Tibial artery (tissue), 4 donors: ENCODE measurements at regions not wholly inside any gene's neighbourhood (a gene's known extent, or its start where the extent isn't known, plus 50 kb on each side); places are given as distances from the start of the nearest gene placed in this dataset.

Experiments
- DNase-seq, 2 donors: peaks; one replicate each; pipeline ENCODE4 v3.0.0-alpha.2; 2019
- H3K27ac ChIP-seq, 2 donors: fragments of 200-600 bp; sonication (generic) in 1 of 2; 1 replicate in 1 of 2; 2 replicates in 1 of 2; pipeline ENCODE4 v1.5.1; 2018 to 2019; ENCODE audit warnings: mild to moderate bottlenecking in 1 of 2
- H3K27me3 ChIP-seq, 2 donors: fragments of 200-600 bp; sonication (generic) in 1 of 2; one replicate each; pipeline versions ENCODE4 v1.5.1 to v1.6.0; 2016 to 2019
- H3K36me3 ChIP-seq, 3 donors: fragments of 200-600 bp; sonication (generic) in 2 of 3; one replicate each; pipeline ENCODE4 v1.5.1; 2016 to 2019; ENCODE audit warnings: mild to moderate bottlenecking in 2 of 3
- H3K4me1 ChIP-seq, 4 donors: fragments of 200-600 bp; sonication (generic) in 2 of 4; 1 replicate in 3 of 4; 2 replicates in 1 of 4; pipeline ENCODE4 v1.5.1; 2016 to 2019
- H3K4me3 ChIP-seq, 2 donors: fragments of 200-600 bp; sonication (generic) in 1 of 2; 1 replicate in 1 of 2; 2 replicates in 1 of 2; pipeline ENCODE4 v1.5.1; 2018 to 2019; ENCODE audit warnings: mild to moderate bottlenecking in 2 of 2
- H3K9me3 ChIP-seq, 3 donors: fragments of 200-600 bp; sonication (generic) in 1 of 3; one replicate each; pipeline ENCODE4 v1.5.1; 2016 to 2019
- intact Hi-C: fragments of 100-400 bp; cut with DNase I; formaldehyde crosslinking; loops from one replicate; pipeline ENCODE4 v1.15.0; 2023; ENCODE audit warnings: low total_unique reads
- TF ChIP-seq, protein P1 (sequence below), 2 experiments: fragments of 200-600 bp in 1 of 2; fragments of 450-650 bp in 1 of 2; IDR thresholded peaks; one replicate each; pipeline ENCODE4 v1.5.1; 2017 to 2019; ENCODE audit warnings: antibody characterized with exemption in 2 of 2, mild to moderate bottlenecking in 1 of 2, moderate library complexity in 1 of 2

DNA sequence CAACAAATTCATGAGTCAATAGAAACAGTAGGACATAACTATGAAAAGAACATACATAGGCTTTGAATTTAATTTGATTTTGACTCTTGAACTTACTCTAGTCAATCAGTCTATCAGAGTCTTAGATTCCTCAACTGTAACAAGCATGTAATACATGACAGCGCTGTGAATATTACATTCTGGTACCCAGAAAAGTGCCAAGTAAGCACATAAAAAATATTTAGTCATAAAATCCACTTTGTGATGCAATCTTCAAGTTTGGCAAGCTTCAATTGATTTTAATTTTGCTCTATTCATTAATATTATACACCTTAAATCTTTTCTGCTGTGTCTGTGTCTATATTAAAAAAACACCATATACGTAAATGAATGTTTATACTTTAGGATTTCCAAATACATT, 483.3 kb downstream of the PRR32 start:
- Histone ChIP-seq H3K9me3 (no peaks in the 10 kb centered on the region), H3K27me3 (no peaks in the 10 kb centered on the region), H3K4me3 (no peak overlapping the region), H3K36me3 (no peaks in the 10 kb centered on the region), H3K27ac (no peak overlapping the region), H3K4me1 (no peaks in the 10 kb centered on the region)
- intact Hi-C loops = no loop called here
- no peak for DNase-seq
- TF ChIP-seq, protein P1, sequence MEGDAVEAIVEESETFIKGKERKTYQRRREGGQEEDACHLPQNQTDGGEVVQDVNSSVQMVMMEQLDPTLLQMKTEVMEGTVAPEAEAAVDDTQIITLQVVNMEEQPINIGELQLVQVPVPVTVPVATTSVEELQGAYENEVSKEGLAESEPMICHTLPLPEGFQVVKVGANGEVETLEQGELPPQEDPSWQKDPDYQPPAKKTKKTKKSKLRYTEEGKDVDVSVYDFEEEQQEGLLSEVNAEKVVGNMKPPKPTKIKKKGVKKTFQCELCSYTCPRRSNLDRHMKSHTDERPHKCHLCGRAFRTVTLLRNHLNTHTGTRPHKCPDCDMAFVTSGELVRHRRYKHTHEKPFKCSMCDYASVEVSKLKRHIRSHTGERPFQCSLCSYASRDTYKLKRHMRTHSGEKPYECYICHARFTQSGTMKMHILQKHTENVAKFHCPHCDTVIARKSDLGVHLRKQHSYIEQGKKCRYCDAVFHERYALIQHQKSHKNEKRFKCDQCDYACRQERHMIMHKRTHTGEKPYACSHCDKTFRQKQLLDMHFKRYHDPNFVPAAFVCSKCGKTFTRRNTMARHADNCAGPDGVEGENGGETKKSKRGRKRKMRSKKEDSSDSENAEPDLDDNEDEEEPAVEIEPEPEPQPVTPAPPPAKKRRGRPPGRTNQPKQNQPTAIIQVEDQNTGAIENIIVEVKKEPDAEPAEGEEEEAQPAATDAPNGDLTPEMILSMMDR (IDR thresholded peaks at IDR 0.05) = no peak

DNA sequence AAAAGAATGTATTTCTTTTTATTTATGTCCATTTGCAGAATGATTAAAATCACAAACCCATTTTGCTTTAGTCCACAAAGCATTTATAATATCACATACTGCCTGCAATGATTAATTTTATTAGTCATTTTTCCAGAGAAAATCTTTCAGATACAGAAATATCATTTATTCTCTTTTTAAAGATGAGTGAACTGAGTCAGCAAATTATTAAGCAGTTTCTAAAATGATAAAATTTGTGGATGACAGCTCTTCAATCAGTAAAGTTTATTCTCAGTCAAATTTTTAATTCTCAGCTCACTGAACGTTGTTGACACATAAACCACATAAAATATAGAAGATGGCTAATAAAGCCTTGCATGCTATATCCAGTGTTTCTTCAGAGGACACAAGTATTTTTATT, 485.5 kb downstream of the PRR32 start:
- H3K27ac ChIP-seq = no peak overlapping the region
- intact Hi-C loops = no loop called here
- H3K9me3 ChIP-seq = no peaks in the 10 kb centered on the region
- DNase-seq = no peak
- H3K4me3 ChIP-seq = no peak overlapping the region
- no peaks in the 10 kb centered on the region for H3K4me1 ChIP-seq
- no peaks in the 10 kb centered on the region for H3K27me3 ChIP-seq
- TF ChIP-seq, protein P1 (IDR thresholded peaks at IDR 0.05) = no peak
- no peaks in the 10 kb centered on the region for H3K36me3 ChIP-seq

DNA sequence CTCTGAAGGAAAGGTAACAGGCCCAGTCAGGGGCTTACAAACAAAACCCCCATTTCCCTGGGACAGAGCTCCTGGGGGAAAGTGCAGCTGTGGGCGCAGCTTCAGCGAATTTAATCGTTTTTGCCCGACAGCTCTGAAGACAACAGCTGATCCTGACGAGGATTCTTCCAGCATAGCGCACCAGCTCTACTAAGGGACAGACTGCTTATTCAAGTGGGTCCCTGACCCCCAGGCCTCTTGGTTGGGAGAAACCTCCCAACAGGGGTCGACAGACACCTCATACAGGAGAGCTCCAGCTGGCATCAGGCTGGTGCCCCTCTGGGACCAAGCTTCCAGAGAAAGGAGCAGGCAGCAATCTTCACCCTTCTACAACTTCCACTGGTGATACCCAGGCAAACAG, 486.7 kb downstream of the PRR32 start:
- Histone ChIP-seq H3K4me1 (no peaks in the 10 kb centered on the region), H3K36me3 (no peaks in the 10 kb centered on the region)

DNA sequence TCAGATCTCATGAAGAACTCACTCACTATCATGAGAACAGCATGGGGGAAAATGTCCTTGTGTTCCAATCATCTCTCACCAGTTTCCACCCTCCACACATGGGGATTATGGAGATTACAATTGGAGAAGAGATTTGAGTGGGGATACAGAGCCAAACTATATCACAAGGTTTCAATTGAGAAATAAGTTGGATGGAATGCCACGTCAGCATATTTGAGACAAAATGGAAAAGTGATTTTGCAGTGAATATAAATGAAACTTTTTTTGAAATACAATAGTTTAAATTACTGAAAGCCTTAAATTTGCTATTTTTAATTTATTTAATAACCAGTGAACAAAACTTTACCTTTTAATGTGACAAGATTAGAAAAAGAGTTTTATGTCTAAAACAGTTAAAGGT, 494.1 kb downstream of the PRR32 start:
- H3K4me1 ChIP-seq = no peaks in the 10 kb centered on the region
- no peaks in the 10 kb centered on the region for H3K27me3 ChIP-seq
- TF ChIP-seq, protein P1 (IDR thresholded peaks at IDR 0.05) = no peak
- intact Hi-C loops = no loop called here
- H3K9me3 ChIP-seq = no peaks in the 10 kb centered on the region
- DNase-seq = no peak
- no peak overlapping the region for H3K27ac ChIP-seq
- H3K36me3 ChIP-seq = no peaks in the 10 kb centered on the region
- H3K4me3 ChIP-seq = no peak overlapping the region

More for the DNA sequence above, 486.7 kb downstream of the PRR32 start:
- Histone ChIP-seq H3K27ac (no peak overlapping the region), H3K9me3 (no peaks in the 10 kb centered on the region), H3K4me3 (no peak overlapping the region), H3K27me3 (no peaks in the 10 kb centered on the region)
- no peak for DNase-seq
- intact Hi-C loops = no loop called here
- TF ChIP-seq, protein P1 (IDR thresholded peaks at IDR 0.05) = no peak

DNA sequence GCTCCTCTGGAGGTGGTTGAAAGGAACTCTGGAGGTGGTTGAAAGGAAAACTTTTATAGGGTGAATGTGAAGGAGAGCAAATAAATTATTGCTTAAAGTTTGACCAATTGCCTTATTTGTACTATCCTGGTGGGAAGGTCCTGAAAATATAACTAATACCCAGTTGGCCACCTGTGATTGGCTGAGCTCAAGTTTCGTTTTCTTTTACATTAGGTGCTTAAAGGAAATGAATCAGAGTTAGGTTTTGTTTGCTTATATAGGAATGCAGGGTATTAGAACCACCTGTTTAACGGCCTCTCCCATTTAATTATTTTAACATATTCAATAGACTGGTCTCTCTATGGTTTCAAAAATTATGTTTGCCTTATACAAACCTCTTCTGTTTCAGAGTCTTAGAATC, 497.6 kb downstream of the PRR32 start:
- Histone ChIP-seq H3K9me3 (no peaks in the 10 kb centered on the region), H3K36me3 (no peaks in the 10 kb centered on the region), H3K27ac (no peak overlapping the region), H3K4me1 (no peaks in the 10 kb centered on the region), H3K27me3 (no peaks in the 10 kb centered on the region), H3K4me3 (no peak overlapping the region)
- TF ChIP-seq, protein P1 (IDR thresholded peaks at IDR 0.05) = no peak
- no peak for DNase-seq
- intact Hi-C loops = no loop called here

DNA sequence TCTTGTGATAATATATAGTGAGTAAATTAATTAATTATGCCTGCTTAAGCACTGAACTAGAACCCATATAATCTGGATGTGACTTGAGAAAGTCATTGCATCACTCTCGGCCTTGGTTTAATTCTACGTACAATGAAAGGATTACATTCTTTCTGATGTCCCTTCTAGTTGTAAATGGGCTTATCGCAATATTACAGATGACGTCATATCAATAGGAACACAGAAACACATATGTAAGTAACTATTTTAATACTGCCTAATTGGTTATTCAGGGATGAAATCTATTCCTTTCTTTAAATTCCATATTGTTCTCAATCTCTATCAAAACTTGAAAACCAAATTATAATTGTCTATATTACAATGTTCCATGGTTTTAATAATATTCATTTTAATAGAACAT, 504.6 kb downstream of the PRR32 start:
- Histone ChIP-seq H3K36me3 (no peaks in the 10 kb centered on the region), H3K27ac (no peak overlapping the region), H3K9me3 (no peaks in the 10 kb centered on the region), H3K4me1 (no peaks in the 10 kb centered on the region), H3K4me3 (no peak overlapping the region), H3K27me3 (no peaks in the 10 kb centered on the region)
- intact Hi-C loops = no loop called here
- DNase-seq = no peak
- TF ChIP-seq, protein P1 (IDR thresholded peaks at IDR 0.05) = no peak
